ENCODE measurements at regions not wholly inside any gene's neighbourhood (a gene's known extent, or its start where the extent isn't known, plus 50 kb on each side); places are given as distances from the start of the nearest gene placed in this dataset.

GRCh38 chr6:46072866-46073265 lies 56.9 kb upstream of the ENPP4 start:
- no peak overlapping the region for H3K4me2 ChIP-seq (ENCODE audit: low read depth, low read length)
- no peaks in the 10 kb centered on the region for H3K27me3 ChIP-seq (ENCODE audit: control insufficient read depth in 1 of 2, insufficient read depth in 2 of 2, low read length in 2 of 2)
- 6% methylated on average over 1 of the region's 1 CpG for WGBS (ENCODE audit: low lambda C conversion rate)
- H3K27ac ChIP-seq (ENCODE audit: extremely low read length, insufficient read depth, low read length), result no peak overlapping the region
- in situ Hi-C loops (cut with HindIII; ENCODE audit: extremely low pct_ligation_motif_present, low pct_unique_long_range_greater_than_20kb), result no loop called here
- BruUV-seq (replicated peaks), result no TSS peak
- POLR2A ChIA-PET, result no interaction called here
- CTCF ChIA-PET (ENCODE audit: low intra/inter-chr PET ratio, low total read pairs), result no interaction called here
- H3K36me3 ChIP-seq (replicated peaks in 1 of 2; ENCODE audit: control insufficient read depth in 1 of 2, insufficient read depth in 2 of 2, low read length in 2 of 2), result no peaks in the 10 kb centered on the region
- H3K9me3 ChIP-seq (ENCODE audit: low read length), result no peaks in the 10 kb centered on the region
- no peak overlapping the region for H3K4me3 ChIP-seq (replicated peaks in 1 of 3; ENCODE audit: insufficient read depth in 1 of 3, low read depth in 2 of 3, low read length in 3 of 3)
- intact Hi-C loops (cut with micrococcal nuclease; ENCODE audit: unreplicated experiment), result no loop called here
- TF ChIP-seq ZZZ3 (CRISPR knock-in tag; IDR thresholded peaks at IDR 0.05; ENCODE audit: borderline replicate concordance) (no peak), PRDM15 (CRISPR knock-in tag; IDR thresholded peaks at IDR 0.05) (no peak), CENPBD1 (CRISPR knock-in tag; IDR thresholded peaks at IDR 0.05; ENCODE audit: borderline replicate concordance, low read depth) (no peak), HOXA5 (CRISPR knock-in tag; IDR thresholded peaks at IDR 0.05) (no peak), ZNF747 (CRISPR knock-in tag; IDR thresholded peaks at IDR 0.05; ENCODE audit: borderline replicate concordance) (no peak), ZNF431 (CRISPR knock-in tag; IDR thresholded peaks at IDR 0.05; ENCODE audit: borderline replicate concordance, low read depth) (no peak), DMTF1 (CRISPR knock-in tag; IDR thresholded peaks at IDR 0.05) (no peak)
- ATAC-seq (no peak), FAIRE-seq (no peak), DNase-seq (ENCODE audit: low spot score) (no peak)
- no peak overlapping the region for H3K9ac ChIP-seq (ENCODE audit: insufficient read depth, low read depth, low read length)
- no peaks in the 10 kb centered on the region for H4K20me1 ChIP-seq (ENCODE audit: insufficient read depth, low read length)
- H3K4me1 ChIP-seq (ENCODE audit: insufficient read depth, low read length), result no peaks in the 10 kb centered on the region
- no peaks in the 10 kb centered on the region for H3K79me2 ChIP-seq (ENCODE audit: insufficient read depth, low read length)
- H2AFZ ChIP-seq (ENCODE audit: low read length), result no peak overlapping the region

Measured in HepG2 (cell line).